Kidney capillary endothelial cell (primary cell): ENCODE measurements at regions not wholly inside any gene's neighbourhood (a gene's known extent, or its start where the extent isn't known, plus 50 kb on each side); places are given as distances from the start of the nearest gene placed in this dataset.

Experiments
- DNase-seq: peaks from one replicate; pipeline ENCODE4 v3.0.0-alpha.2; 2018; ENCODE audit warnings: low spot score

GRCh38 chr18:64615021-64615420, 466.1 kb upstream of the LINC00305 start:
- no peak for DNase-seq

GRCh38 chr18:64614446-64614845, 465.6 kb upstream of the LINC00305 start:
- no peak for DNase-seq

GRCh38 chr18:64592246-64592645, 443.4 kb upstream of the LINC00305 start:
- no peak for DNase-seq

GRCh38 chr18:64589000-64589399, 440.1 kb upstream of the LINC00305 start:
- DNase-seq: no peak

- DNase-seq: peak; percentile 54
These were observed 417.6 kb upstream of the LINC00305 start for GRCh38 chr18:64566456-64566855.

GRCh38 chr18:64562651-64563050, 413.8 kb upstream of the LINC00305 start:
- no peak for DNase-seq

- no peak for DNase-seq
These were observed 397.6 kb upstream of the LINC00305 start for GRCh38 chr18:64546451-64546850.

- DNase-seq: peak; percentile 26
These were observed 391.0 kb upstream of the LINC00305 start for GRCh38 chr18:64539847-64540246.

GRCh38 chr18:64528646-64529045, 379.8 kb upstream of the LINC00305 start:
- DNase-seq: no peak

GRCh38 chr18:64519201-64519600, 370.3 kb upstream of the LINC00305 start:
- DNase-seq: no peak

GRCh38 chr18:64518191-64518590, 369.3 kb upstream of the LINC00305 start:
- DNase-seq: no peak

GRCh38 chr18:64513401-64513800, 364.5 kb upstream of the LINC00305 start:
- no peak for DNase-seq

- no peak for DNase-seq
These were observed 341.3 kb upstream of the LINC00305 start for GRCh38 chr18:64490207-64490606.

- no peak for DNase-seq
These were observed 339.8 kb upstream of the LINC00305 start for GRCh38 chr18:64488698-64489097.

- no peak for DNase-seq
These were observed 325.9 kb upstream of the LINC00305 start for GRCh38 chr18:64474773-64475172.

- DNase-seq: no peak
These were observed 325.4 kb upstream of the LINC00305 start for GRCh38 chr18:64474255-64474654.

GRCh38 chr18:64449434-64449833, 300.5 kb upstream of the LINC00305 start:
- DNase-seq: no peak

- DNase-seq: peak; percentile 20
These were observed 295.9 kb upstream of the LINC00305 start for GRCh38 chr18:64444819-64445218.

GRCh38 chr18:64438178-64438577, 289.3 kb upstream of the LINC00305 start:
- DNase-seq: no peak

- DNase-seq: no peak
These were observed 287.2 kb upstream of the LINC00305 start for GRCh38 chr18:64436111-64436510.

- DNase-seq: no peak
These were observed 270.3 kb upstream of the LINC00305 start for GRCh38 chr18:64419156-64419555.

GRCh38 chr18:64416990-64417389, 268.1 kb upstream of the LINC00305 start:
- no peak for DNase-seq

GRCh38 chr18:64415218-64415617, 266.3 kb upstream of the LINC00305 start:
- no peak for DNase-seq

GRCh38 chr18:64410685-64411084, 261.8 kb upstream of the LINC00305 start:
- no peak for DNase-seq

- no peak for DNase-seq
These were observed 260.6 kb upstream of the LINC00305 start for GRCh38 chr18:64409511-64409910.
